ENCODE measurements at regions not wholly inside any gene's neighbourhood (a gene's known extent, or its start where the extent isn't known, plus 50 kb on each side); places are given as distances from the start of the nearest gene placed in this dataset.

DNA sequence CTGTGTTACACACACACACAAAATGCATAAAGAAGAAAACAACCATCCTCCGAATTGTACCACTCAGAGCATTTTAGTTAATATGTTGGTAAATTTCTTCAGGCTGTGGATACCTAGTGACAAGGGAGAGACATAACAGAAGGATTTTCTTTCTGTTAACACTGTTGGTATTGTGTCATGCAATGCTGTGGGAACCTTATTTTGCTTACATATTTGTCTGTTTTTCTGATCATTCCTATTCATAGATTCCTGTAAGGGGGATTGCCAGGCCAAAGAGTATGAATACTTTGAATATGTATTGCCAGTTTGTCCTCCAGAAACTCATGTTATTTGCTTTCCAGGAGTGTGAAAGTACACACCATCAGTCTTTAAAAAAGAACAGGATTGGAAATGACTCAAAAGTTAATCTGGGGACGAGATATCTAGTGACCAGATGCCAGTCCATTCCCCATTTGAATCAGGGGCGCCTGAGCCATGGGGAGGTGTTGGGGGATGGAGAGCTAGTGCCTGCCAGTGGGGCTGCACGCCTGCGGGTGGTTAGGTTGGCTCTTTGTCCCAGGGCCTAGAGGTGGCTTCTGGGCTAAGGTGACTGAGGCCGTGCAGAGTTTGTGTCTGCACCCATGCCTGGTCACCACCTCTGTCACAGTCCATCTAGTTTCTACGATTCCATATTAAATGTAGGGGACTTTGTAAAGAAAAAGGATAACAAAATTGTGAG, 142.0 kb downstream of the PTPN20 start:
- DNase-seq, result no peak

DNA sequence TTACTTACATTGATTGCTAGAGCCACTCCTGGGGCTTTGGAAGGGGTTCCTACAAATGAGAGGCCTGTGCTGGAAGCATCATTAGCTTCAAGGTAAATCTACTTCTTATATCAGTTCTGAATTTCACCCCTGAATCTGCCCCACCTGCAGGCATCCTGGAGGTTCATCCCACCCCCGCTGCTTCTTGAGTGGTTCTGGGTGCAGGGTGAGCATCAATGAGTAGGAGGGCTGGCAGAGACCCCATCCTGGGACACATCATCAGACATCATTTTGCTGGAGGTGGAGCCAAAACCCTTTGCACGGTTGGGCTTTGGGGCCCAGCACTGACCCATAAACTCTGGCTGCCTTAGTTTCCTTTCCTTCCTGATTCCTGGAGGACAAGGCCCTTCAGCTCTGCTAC, 143.7 kb downstream of the PTPN20 start:
- no peak for DNase-seq

DNA sequence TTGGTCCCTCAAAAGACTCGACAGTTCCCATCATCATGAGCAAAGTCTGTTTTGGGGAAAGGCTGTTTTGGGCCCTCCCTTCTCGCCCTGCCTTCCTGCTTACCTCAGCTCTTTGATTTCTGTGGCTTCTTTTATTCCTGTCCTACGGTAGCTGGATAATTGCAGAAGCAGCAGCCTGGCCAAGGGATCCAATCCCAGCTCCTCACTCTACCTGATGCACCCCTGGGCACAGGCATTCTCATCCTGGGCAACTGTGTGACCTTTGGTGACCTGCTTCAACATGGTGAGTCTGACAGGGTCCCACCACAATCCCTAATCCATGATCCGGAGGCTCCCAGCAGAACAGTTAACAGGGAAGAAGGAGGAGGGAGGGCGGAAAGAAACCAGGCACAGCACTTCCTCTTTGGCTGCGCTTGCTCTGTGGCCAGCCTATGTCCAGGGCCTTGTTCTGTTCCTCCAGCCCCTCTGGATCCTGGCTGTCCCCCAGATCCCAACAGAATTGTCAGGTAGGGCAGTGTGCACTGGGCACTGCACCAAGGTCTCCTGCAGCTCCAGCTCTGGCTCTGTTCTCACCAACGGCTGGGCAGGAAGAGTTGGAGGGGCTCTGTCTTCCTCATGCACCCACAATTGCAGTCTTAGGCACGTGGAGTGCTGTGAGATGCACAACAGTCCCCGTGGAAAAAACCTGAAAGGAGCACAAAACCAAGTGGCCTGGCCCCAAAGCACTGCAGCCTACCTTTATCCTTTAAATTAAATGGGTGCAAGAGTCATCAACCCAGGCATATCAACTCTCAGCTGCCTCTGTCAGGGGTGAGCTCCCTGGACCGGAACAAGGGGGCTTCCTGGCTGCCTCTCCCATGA, 144.4 kb downstream of the PTPN20 start:
- DNase-seq, result no peak

DNA sequence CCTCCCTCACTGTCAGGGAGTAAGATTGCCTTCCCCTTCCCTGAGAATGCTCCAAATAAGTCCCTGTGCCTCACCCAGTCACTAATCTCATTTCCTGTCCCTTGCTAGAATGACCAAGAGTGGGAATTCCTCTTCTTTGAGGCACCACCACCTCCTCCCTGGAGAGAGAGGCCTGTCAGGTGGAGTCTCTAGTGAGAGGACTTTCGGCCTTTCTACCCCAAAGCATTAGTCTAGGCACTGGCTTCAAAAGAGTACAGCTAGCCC, 145.0 kb downstream of the PTPN20 start:
- DNase-seq, result no peak

GRCh38 chr10:47057471-47057870, 146.2 kb downstream of the PTPN20 start:
- DNase-seq, result no peak

DNA sequence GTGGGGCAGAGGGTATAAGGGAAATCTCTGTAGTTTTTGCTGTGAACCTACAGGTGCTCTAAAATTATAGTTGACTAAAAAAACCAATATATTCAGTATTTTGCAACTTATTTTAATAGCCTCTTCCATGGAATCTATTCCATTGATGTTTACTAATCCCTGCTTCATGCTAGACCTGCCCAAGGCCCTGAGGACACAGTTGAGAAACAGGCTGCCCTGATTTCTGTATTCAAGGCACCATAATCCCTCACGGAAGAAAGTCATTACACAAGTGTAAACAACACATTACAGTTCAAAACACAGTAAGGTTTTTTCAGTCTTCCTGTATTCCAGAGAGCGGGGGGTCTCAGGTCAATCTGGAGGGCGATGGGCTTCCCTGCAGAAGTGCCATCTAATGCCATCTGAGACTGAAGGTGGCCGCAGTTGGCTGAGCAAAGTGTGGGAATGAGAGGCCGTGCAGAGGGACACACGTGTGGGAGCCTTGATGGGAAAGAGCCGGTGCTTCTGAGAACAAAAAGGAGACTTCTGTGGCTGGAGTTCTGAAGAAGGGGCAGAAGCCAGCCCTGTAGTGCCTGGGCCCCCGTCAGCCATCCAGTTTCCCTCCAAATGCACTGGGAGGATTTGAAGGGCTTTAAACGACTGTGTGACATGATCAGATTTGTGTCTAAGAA, 146.9 kb downstream of the PTPN20 start:
- no peak for DNase-seq

- no peak for DNase-seq
These were observed 147.7 kb downstream of the PTPN20 start for GRCh38 chr10:47058961-47059391.

GRCh38 chr10:47059606-47060311, 148.5 kb downstream of the PTPN20 start:
- no peak for DNase-seq

DNA sequence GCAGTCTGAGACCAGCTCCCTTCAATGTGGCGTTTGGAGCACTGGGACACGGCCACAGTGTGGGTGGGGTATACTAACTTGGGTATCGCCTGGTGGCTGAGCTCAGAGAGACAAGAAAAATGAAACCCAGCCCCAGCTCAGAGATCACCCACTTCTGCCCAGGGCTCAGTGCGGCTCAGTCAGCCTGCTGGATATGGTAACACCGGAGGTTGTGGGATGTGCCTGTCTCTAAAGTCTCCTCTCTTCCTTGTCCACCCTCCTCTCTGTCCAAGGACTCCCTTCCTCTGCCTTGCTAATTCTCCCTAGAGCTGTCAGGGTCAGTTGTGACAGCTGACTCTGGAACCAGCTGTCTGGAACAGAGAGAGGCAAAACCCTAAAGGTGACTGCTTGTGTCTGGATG, 149.1 kb downstream of the PTPN20 start:
- DNase-seq, result no peak

- no peak for DNase-seq
These were observed 149.8 kb downstream of the PTPN20 start for GRCh38 chr10:47060993-47061500.

DNA sequence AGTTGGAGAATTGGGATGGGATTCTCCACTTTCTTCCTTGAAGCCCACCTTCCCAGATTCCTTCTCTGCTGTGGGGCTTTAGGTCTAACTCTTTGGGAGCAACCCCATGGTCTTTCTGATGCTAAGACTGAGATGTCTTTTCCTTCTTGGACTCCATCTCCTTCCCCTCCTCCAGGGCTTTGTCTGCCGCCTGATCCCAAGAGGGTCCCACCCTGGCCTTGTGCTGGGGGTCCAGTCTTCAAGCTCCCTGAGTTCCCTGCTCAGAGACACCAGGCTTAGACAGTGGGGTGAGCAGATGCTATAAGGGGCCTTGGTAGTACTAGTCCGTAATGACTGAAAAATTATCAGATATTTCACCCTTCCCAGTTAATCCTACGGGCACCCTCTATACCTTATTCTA, 150.5 kb downstream of the PTPN20 start:
- no peak for DNase-seq

- no peak for DNase-seq
These were observed 151.4 kb downstream of the PTPN20 start for GRCh38 chr10:47062441-47063200.

DNA sequence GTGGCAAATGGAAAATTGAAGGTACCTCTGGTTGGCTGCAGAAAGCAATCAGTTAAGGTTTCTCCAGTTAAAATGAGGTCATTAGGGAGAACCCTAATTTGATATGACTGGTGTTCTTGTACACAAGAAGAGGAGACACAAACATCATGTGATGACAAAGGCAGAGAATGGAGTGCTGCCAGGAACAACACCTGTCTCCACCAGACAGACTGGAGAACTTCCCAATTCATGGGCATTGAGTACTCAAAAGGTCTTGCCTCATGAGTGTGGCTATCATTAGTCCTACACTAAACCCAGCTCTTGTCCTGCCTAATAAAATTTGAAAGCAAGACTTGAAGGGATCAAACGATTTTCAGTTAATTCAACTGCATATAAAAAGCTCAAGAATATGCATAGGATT, 152.6 kb downstream of the PTPN20 start:
- no peak for DNase-seq

DNA sequence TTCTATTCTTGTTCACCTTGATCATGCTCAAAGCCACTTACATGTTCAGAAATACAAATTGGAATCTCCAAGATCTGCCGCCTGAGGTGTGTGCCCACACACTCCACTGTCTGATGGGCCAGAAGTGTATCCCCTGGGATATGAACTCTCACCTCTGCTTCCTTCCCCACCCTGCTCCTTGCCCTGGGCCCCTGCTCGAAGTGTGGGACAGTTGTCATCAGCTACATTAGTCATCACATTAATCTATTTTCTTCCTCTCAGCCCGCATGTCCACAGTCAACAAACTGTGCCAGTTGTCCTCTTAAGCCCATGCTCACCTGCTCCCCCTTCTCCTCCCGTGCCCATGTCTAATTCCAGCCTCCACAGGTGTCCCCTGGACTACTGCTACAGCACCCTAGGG, 154.7 kb downstream of the PTPN20 start:
- DNase-seq, result no peak

DNA sequence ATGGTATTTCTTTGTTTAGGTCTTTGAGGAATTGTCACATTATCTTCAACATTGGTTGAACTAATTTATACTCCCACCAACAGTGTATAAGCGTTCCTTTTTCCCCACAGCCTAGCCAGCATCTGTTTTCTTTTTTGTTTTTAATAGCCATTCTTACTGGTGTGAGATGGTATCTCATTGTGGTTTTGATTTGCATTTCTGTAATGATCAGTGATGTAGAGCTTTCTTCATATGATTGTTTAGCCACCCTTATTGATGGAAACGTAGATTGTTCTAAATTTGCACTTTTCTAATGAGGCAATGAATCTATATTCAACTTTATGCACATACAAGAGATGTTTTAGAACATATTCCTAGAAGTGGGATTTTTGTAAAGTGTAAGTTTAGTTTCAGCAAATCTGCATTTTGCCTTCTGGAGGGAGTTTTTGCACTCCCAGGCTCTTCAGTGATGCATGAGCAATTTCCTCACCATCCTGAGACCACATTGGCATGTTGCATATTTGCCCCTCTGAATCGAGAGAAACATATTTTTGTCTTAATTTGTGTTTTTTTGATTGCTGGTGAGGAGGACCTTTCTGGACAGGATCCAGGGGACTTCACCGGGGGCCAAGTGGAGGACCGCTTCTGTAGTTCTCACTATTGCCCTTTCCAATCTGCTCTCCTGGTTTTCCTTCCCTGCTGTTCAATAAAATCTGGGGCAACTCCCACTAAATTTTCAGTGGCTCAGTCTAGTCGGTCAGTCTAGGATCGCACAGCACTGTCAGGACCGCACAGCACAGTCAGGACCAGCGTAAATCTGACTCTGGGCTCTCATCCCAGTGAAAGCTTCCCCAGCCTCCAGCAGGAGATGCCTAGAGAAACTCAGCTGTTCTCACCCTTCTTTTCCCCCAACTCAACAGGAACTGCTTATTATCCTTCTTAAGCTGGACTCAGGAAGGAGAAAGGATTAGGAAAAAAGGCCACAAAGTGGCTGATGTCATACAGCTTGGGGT, 157.0 kb downstream of the PTPN20 start:
- no peak for DNase-seq

- DNase-seq, result no peak
These were observed 159.3 kb downstream of the PTPN20 start for GRCh38 chr10:47070541-47070940.

- no peak for DNase-seq
These were observed 160.7 kb downstream of the PTPN20 start for GRCh38 chr10:47071891-47072290.

- DNase-seq, result no peak
These were observed 162.7 kb downstream of the PTPN20 start for GRCh38 chr10:47073967-47074366.

- DNase-seq, result no peak
These were observed 165.7 kb downstream of the PTPN20 start for GRCh38 chr10:47076949-47077361.

DNA sequence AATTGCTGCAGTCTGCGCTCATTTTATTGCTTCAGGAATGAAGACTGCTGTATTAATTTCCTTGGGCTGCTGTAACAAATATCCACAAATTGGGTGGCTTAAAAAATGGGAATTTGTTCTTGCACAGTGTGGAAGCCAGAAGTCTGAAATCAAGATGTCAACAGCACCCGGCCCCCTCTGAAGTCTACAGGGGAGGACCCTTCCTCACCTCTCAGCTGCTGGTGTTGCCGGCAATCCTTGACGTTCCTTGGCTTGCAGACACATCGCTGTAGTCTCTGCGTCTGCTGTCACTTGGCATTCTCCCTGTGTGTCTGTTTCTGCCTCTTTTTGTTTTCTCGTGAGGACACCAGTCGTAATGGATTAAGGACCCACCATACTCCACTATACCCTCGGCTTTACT, 166.2 kb downstream of the PTPN20 start:
- DNase-seq, result no peak

DNA sequence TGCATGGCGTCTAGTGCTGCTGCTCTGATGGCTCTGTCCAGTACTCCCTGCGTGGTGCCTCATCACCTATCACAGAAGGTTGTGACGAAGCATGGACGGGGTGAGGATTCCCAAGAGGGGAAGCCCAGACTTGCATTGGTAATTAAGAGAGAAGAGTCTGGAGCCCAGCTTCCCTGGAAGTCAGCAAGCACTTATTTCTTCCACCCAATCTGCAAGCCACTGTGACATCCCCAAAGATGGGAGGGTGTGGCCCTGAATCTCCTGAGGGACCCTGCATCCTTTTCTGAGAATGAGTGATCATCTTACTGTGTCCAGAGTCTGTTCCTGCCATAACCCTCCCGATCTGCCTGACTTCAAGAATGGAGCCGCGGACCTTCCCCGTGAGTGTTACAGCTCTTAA, 166.7 kb downstream of the PTPN20 start:
- no peak for DNase-seq
